ENCODE measurements at regions not wholly inside any gene's neighbourhood (a gene's known extent, or its start where the extent isn't known, plus 50 kb on each side); places are given as distances from the start of the nearest gene placed in this dataset.
"Not testable (repeated sequence)": the region's sequence is repeated elsewhere in the genome, so short reads cannot be mapped to it uniquely, and the experiment has no call there.

- Histone ChIP-seq H3K9me3 (no peaks in the 10 kb centered on the region), H3K27ac (no peak overlapping the region), H3K4me3 (no peak overlapping the region), H3K27me3 (no peaks in the 10 kb centered on the region), H3K36me3 (no peaks in the 10 kb centered on the region), H3K4me1 (no peaks in the 10 kb centered on the region)
- TF ChIP-seq POLR2A (IDR thresholded peaks at IDR 0.05) (no peak), CTCF (IDR thresholded peaks at IDR 0.05) (no peak), POLR2AphosphoS5 (IDR thresholded peaks at IDR 0.05) (no peak)
- intact Hi-C loops (cut with DNase I; ENCODE audit: low total_unique reads): no loop called here
- no peak for DNase-seq (ENCODE audit: low spot score in 2 of 2)
Measured at GRCh38 chr7:118944271-118944670, 719.8 kb downstream of the ANKRD7 start.

GRCh38 chr7:118945911-118946682 lies 721.6 kb downstream of the ANKRD7 start:
- no peak overlapping the region for H3K27ac ChIP-seq
- H3K36me3 ChIP-seq: no peaks in the 10 kb centered on the region
- DNase-seq (ENCODE audit: low spot score in 2 of 2): no peak
- TF ChIP-seq POLR2A (IDR thresholded peaks at IDR 0.05): no peak
- TF ChIP-seq POLR2AphosphoS5 (IDR thresholded peaks at IDR 0.05): no peak
- H3K27me3 ChIP-seq: no peaks in the 10 kb centered on the region
- no peaks in the 10 kb centered on the region for H3K9me3 ChIP-seq
- intact Hi-C loops (cut with DNase I; ENCODE audit: low total_unique reads): no loop called here
- no peak overlapping the region for H3K4me3 ChIP-seq
- H3K4me1 ChIP-seq: no peaks in the 10 kb centered on the region

GRCh38 chr7:118948508-118948907 lies 724.0 kb downstream of the ANKRD7 start:
- Histone ChIP-seq H3K4me3 (no peak overlapping the region), H3K27ac (no peak overlapping the region), H3K4me1 (no peaks in the 10 kb centered on the region), H3K36me3 (no peaks in the 10 kb centered on the region), H3K27me3 (no peaks in the 10 kb centered on the region), H3K9me3 (no peaks in the 10 kb centered on the region)
- DNase-seq (ENCODE audit: low spot score in 2 of 2): no peak
- intact Hi-C loops (cut with DNase I; ENCODE audit: low total_unique reads): no loop called here
- TF ChIP-seq POLR2A (IDR thresholded peaks at IDR 0.05) (no peak), CTCF (IDR thresholded peaks at IDR 0.05) (no peak), POLR2AphosphoS5 (IDR thresholded peaks at IDR 0.05) (no peak)

GRCh38 chr7:118949031-118949430 lies 724.5 kb downstream of the ANKRD7 start:
- TF ChIP-seq CTCF (IDR thresholded peaks at IDR 0.05) (no peak), POLR2A (IDR thresholded peaks at IDR 0.05) (no peak), POLR2AphosphoS5 (IDR thresholded peaks at IDR 0.05) (no peak)
- intact Hi-C loops (cut with DNase I; ENCODE audit: low total_unique reads): no loop called here
- no peaks in the 10 kb centered on the region for H3K27me3 ChIP-seq
- no peaks in the 10 kb centered on the region for H3K9me3 ChIP-seq
- no peaks in the 10 kb centered on the region for H3K4me1 ChIP-seq
- H3K36me3 ChIP-seq: no peaks in the 10 kb centered on the region
- DNase-seq (ENCODE audit: low spot score in 2 of 2): no peak
- no peak overlapping the region for H3K27ac ChIP-seq
- H3K4me3 ChIP-seq: no peak overlapping the region

GRCh38 chr7:118956285-118956684 lies 731.8 kb downstream of the ANKRD7 start:
- H3K27me3 ChIP-seq; intact Hi-C loops (cut with DNase I; ENCODE audit: low total_unique reads); H3K27ac ChIP-seq; H3K4me3 ChIP-seq; DNase-seq (ENCODE audit: low spot score in 2 of 2); H3K9me3 ChIP-seq; H3K36me3 ChIP-seq; H3K4me1 ChIP-seq: not testable (repeated sequence)

GRCh38 chr7:118969370-118969769 lies 744.9 kb downstream of the ANKRD7 start:
- intact Hi-C loops (cut with DNase I; ENCODE audit: low total_unique reads): no loop called here
- DNase-seq (ENCODE audit: low spot score in 2 of 2): no peak
- Histone ChIP-seq H3K4me3 (no peak overlapping the region), H3K36me3 (no peaks in the 10 kb centered on the region), H3K27me3 (no peaks in the 10 kb centered on the region), H3K4me1 (no peaks in the 10 kb centered on the region), H3K27ac (no peak overlapping the region), H3K9me3 (no peaks in the 10 kb centered on the region)
- no peak for TF ChIP-seq POLR2AphosphoS5 (IDR thresholded peaks at IDR 0.05)
- no peak for TF ChIP-seq POLR2A (IDR thresholded peaks at IDR 0.05)

All from breast epithelium (tissue), 4 donors.